Chondrocyte (in vitro differentiated cells): ENCODE measurements at regions not wholly inside any gene's neighbourhood (a gene's known extent, or its start where the extent isn't known, plus 50 kb on each side); places are given as distances from the start of the nearest gene placed in this dataset.

Experiments
- DNase-seq: peaks from one replicate; pipeline ENCODE4 v3.0.0; 2021; ENCODE audit warnings: mixed read lengths, low spot score
- H3K27ac Mint-ChIP-seq: one replicate; pipeline ENCODE4 v1.8.0; 2021; ENCODE audit warnings: mild to moderate bottlenecking, moderate library complexity, mixed read lengths; ENCODE audit not compliant: unreplicated experiment
- H3K27me3 Mint-ChIP-seq: 2 replicates; pipeline ENCODE4 v1.8.0; 2021; ENCODE audit warnings: low read depth, mixed read lengths
- H3K36me3 Mint-ChIP-seq: 2 replicates; pipeline ENCODE4 v1.8.0; 2021; ENCODE audit warnings: low read depth, mixed read lengths
- H3K4me1 Mint-ChIP-seq: 2 replicates; pipeline ENCODE4 v1.8.0; 2021; ENCODE audit warnings: low read depth, mild to moderate bottlenecking, mixed read lengths
- H3K4me3 Mint-ChIP-seq: one replicate; pipeline ENCODE4 v1.8.0; 2021; ENCODE audit warnings: mild to moderate bottlenecking, moderate library complexity, mixed read lengths; ENCODE audit not compliant: unreplicated experiment
- H3K9me3 Mint-ChIP-seq: 2 replicates; pipeline ENCODE4 v1.8.0; 2021; ENCODE audit warnings: low read depth, mixed read lengths
- TF ChIP-seq, protein P1 (sequence below): fragments of 200-600 bp; sonication (generic); IDR thresholded peaks from 2 replicates; pipeline ENCODE4 v1.5.0; 2021; ENCODE audit warnings: antibody characterized with exemption, mild to moderate bottlenecking, moderate library complexity

DNA sequence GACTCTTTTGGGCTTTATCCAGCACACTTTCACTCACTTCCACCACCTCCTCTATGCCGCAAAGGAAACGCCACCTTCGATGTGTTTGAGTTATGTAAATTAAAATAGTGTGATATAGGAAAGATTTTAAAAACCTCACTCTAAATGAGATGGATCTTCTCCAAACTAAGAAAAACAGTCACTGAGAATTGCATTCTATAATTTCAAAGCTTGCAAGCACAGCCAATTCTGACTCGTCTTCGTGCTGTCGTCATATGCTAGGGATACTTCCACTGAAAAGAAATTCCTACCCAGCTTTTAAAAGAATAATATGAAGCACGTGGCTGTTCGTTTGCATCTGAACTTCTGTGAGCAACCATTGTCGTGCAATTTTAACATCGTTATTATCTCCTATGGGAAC is 162.5 kb downstream of the SH3BP4 start:
- Mint-ChIP-seq H3K27ac (no peak overlapping the region), H3K4me1 (no peaks in the 10 kb centered on the region), H3K27me3 (no peaks in the 10 kb centered on the region), H3K4me3 (no peak overlapping the region), H3K9me3 (no peaks in the 10 kb centered on the region), H3K36me3 (no peaks in the 10 kb centered on the region)
- DNase-seq = no peak
- TF ChIP-seq, protein P1, sequence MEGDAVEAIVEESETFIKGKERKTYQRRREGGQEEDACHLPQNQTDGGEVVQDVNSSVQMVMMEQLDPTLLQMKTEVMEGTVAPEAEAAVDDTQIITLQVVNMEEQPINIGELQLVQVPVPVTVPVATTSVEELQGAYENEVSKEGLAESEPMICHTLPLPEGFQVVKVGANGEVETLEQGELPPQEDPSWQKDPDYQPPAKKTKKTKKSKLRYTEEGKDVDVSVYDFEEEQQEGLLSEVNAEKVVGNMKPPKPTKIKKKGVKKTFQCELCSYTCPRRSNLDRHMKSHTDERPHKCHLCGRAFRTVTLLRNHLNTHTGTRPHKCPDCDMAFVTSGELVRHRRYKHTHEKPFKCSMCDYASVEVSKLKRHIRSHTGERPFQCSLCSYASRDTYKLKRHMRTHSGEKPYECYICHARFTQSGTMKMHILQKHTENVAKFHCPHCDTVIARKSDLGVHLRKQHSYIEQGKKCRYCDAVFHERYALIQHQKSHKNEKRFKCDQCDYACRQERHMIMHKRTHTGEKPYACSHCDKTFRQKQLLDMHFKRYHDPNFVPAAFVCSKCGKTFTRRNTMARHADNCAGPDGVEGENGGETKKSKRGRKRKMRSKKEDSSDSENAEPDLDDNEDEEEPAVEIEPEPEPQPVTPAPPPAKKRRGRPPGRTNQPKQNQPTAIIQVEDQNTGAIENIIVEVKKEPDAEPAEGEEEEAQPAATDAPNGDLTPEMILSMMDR = no peak

DNA sequence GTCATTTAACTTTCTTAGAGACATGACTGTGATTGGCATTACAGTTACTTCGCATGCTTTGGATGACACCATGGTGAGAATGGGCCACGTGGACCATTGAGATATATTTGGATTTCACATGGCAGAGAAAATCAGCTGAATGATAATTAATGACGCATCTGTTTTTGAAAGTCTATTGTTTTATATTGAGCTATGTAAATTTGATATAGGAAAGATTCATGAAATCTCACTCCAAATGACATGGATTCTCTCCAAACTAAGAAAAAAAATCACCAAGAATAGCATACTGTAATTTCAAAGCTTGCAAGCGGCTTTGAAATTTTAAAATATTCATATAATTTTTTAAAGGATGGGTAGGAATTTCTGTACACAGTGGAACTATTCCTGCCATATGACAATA is 163.7 kb downstream of the SH3BP4 start:
- H3K9me3 Mint-ChIP-seq = peaks cover 3% of the 10 kb centered on the region
- TF ChIP-seq, protein P1 = no peak
- H3K4me3 Mint-ChIP-seq = no peak overlapping the region
- no peaks in the 10 kb centered on the region for H3K36me3 Mint-ChIP-seq
- no peaks in the 10 kb centered on the region for H3K27me3 Mint-ChIP-seq
- no peak for DNase-seq
- H3K4me1 Mint-ChIP-seq = no peaks in the 10 kb centered on the region
- H3K27ac Mint-ChIP-seq = no peak overlapping the region

DNA sequence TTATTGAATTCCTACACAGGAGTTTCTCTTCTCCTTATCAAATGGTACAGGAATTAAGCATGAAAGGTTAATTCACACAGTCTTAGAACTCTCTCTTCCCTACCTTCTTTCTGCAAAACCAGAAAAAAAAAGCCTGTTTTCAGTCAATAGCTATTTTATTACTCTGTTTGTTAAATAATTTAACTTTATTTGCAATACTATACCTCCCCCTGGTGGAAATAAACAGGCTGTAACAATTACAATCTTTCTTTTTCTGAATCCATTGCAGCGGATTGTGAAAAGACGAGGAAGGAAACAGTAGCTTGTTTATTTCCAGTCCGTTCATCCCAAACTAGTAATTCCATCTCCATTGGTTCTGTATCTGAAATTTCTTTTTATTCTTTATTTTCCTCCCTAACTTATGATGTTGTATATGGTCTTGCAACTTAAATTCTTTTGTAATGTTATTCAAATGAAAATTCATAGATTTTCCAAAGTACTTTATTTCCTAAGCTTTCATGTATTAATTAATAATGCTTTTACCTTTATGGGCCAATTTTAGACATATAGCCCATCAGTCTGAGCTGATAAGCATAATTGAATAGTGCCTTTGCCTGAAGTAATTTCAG is 165.2 kb downstream of the SH3BP4 start:
- Mint-ChIP-seq H3K4me1 (no peaks in the 10 kb centered on the region), H3K27ac (no peak overlapping the region), H3K27me3 (no peaks in the 10 kb centered on the region), H3K4me3 (no peak overlapping the region), H3K9me3 (peaks cover 3% of the 10 kb centered on the region), H3K36me3 (no peaks in the 10 kb centered on the region)
- no peak for DNase-seq
- TF ChIP-seq, protein P1 = peak; percentile 95

DNA sequence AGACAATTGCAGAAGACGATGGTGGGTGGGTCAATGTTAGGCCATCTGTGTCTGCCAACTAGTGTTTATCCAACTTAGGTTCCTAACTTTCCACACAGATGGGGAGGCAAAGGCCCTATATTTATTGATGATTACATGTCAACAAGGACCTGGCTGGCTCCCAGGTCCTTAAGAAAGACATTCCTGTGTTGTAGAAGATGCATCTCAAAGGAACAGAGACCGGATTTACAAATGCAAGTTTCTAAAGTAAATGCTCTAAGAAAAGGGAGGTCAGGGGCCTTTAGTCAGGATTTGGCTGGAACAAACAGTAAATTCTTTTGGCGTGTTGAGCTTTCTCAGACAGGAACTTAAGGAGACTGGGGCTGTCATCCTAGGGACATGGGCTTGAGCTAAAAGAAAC is 175.0 kb downstream of the SH3BP4 start:
- Mint-ChIP-seq H3K27ac (no peak overlapping the region), H3K27me3 (peaks cover 5% of the 10 kb centered on the region), H3K36me3 (no peaks in the 10 kb centered on the region), H3K4me3 (no peak overlapping the region), H3K4me1 (peaks cover 8% of the 10 kb centered on the region), H3K9me3 (no peaks in the 10 kb centered on the region)
- TF ChIP-seq, protein P1 = no peak
- no peak for DNase-seq

DNA sequence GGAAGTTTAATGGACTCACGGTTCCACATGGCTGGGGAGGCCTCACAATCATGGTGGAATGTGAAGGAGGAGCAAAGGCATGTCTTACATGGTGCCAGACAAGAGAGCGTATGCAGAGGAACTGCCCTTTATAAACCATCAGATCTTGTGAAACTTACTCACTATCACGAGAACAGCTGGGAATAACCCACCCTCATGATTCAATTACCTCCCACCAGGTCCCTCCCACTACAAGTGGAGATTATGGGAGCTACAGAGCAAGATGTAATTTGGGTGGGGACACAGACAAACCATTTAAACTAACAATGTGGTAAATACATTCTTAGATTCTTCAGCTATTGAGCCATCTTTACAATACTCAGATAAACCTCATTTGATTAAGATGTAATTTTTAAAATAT is 176.1 kb downstream of the SH3BP4 start:
- Mint-ChIP-seq H3K27me3 (peaks cover 5% of the 10 kb centered on the region), H3K4me3 (no peak overlapping the region), H3K36me3 (no peaks in the 10 kb centered on the region), H3K9me3 (no peaks in the 10 kb centered on the region), H3K27ac (no peak overlapping the region), H3K4me1 (peaks cover 8% of the 10 kb centered on the region)
- DNase-seq = no peak
- TF ChIP-seq, protein P1 = no peak
